Activated naive CD4-positive, alpha-beta T cell treated with anti-CD3 and anti-CD28 coated beads, Interleukin-2, amount 50 U/mL, for 72 hours (primary cell): ENCODE measurements at regions not wholly inside any gene's neighbourhood (a gene's known extent, or its start where the extent isn't known, plus 50 kb on each side); places are given as distances from the start of the nearest gene placed in this dataset.
"Not testable (repeated sequence)": the region's sequence is repeated elsewhere in the genome, so short reads cannot be mapped to it uniquely, and the experiment has no call there.

Experiments
- ATAC-seq, 2 donors: fragments of 150-1000 bp; cut with Tn5 transposase; 2 replicates each; pipeline ENCODE4 v1.10.0; 2021; ENCODE audit warnings: mild to moderate bottlenecking in 2 of 2, moderate library complexity in 2 of 2
- DNase-seq, 2 donors: peaks; one replicate each; pipeline ENCODE4 v3.0.0; 2021 to 2022; ENCODE audit warnings: low spot score in 2 of 2
- H3K27ac Mint-ChIP-seq, 2 donors: one replicate each; pipeline ENCODE4 v1.8.0; 2022; ENCODE audit warnings: mild to moderate bottlenecking in 2 of 2, mixed read lengths in 2 of 2
- H3K36me3 Mint-ChIP-seq, 2 donors: one replicate each; pipeline ENCODE4 v1.8.0; 2022; ENCODE audit warnings: mixed read lengths in 2 of 2
- H3K9me3 Mint-ChIP-seq, 2 donors: one replicate each; pipeline ENCODE4 v1.8.0; 2022; ENCODE audit warnings: mixed read lengths in 2 of 2

DNA sequence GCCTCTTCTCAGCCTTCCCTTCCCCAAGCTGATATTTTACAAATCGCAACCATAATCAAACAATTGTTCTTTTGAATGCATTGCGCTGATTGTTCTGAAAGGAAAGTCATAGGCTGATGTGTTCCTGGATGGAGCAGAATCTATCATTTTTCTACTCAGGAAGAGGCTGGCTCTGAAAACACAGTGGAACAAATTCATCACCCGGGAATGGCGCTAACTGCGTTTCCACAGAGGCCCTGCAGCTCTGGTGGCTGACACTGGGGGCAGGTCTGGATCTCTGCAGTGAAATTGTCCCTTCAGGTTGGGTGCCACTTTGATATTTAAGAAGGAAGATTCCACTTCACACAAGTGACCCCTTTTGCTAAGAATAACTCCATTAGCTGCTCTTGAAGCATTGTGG is 1060.8 kb downstream of the UQCRFS1 start:
- DNase-seq: no peak
- no peak for ATAC-seq
- no peak overlapping the region for H3K27ac Mint-ChIP-seq
- no peaks in the 10 kb centered on the region for H3K36me3 Mint-ChIP-seq
- H3K9me3 Mint-ChIP-seq: peaks cover 8 to 10% of the 10 kb centered on the region in 2 donors

DNA sequence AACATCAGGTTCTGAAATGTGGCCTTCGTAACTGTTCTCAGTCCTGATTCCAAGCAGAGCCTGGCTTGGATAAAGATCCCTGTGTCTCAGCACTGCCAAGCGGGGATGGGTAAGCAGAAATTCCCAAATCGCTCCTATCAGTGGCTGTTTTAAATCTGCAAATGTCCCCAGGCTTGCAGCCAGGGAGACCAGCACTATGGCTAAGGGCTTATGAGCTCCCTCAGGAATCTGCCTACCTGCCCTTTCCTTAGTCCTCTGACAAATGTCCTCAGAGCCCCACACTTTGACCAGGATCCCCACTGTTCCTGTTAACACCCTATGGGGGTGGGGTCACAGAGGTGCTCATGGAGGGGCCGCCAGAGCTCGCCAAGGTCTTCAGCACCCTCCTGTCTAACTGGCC is 1062.8 kb downstream of the UQCRFS1 start:
- no peaks in the 10 kb centered on the region for H3K36me3 Mint-ChIP-seq
- H3K27ac Mint-ChIP-seq: no peak overlapping the region
- DNase-seq (no peak), ATAC-seq (no peak)
- H3K9me3 Mint-ChIP-seq: peaks cover 8 to 11% of the 10 kb centered on the region in 2 donors

DNA sequence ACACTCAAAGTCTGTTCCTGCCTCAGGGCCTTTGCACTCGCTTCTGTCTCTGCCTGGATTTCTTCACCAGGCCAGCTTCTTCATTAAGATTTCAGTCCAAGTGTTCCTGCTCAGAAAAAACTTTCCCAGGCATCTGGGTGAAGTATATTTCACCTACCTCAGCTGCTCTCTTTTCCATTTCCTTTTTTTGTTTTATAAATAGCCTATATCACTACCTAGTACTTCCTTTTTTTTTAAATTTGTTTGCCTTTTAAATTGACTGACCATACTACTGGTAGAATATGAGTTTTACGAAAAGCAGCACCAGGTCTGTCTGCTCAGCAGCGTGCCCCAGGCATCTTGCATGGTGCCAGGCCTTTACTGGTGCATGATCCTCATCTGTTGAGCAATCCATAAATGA is 1064.4 kb downstream of the UQCRFS1 start:
- peaks cover 8 to 15% of the 10 kb centered on the region in 2 donors for H3K9me3 Mint-ChIP-seq
- DNase-seq: no peak
- no peak for ATAC-seq
- no peak overlapping the region for H3K27ac Mint-ChIP-seq
- H3K36me3 Mint-ChIP-seq: no peaks in the 10 kb centered on the region

DNA sequence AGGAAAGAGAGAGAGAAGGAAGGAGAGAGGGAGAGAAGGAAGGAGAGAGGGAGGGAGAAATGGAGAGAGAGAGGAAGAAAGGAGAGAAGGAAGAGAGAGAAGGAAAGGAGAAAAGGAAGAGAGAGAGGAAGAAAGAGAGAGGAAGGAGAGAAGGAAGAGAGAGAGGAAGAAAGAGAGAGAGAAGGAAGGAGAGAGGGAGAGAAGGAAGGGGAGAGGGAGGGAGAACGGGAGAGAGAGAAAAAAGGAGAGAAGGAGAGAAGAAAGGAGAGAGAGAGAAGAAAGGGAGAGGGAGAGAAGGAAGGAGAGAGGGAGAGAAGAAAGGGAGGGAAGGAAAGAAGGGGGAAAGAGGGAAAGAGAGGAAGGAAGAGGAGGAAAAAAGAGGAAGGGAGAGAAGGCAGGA is 1070.7 kb downstream of the UQCRFS1 start:
- DNase-seq: no peak
- Mint-ChIP-seq H3K27ac (no peak overlapping the region), H3K9me3 (peaks cover 13 to 24% of the 10 kb centered on the region in 2 donors), H3K36me3 (peaks cover 4 to 9% of the 10 kb centered on the region in 2 donors)
- ATAC-seq: no peak

DNA sequence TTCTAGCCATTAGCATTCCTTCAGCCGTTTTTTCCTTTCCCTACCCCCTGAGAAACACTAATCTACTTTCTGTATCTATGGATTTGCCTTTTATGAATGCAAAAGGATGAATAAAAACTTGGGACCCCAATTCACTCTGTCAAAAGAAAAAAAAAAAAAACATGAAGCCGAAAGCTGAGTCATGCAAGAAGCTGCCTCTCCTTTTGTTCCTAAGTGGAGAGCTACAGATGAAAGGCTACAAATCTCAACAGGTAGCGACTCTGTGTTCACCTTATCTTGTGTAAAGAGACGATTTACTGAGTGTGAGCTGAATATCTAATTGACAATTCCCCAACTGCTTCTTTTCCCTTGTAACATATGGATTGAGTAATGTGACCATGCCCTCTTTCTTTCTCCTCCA is 1072.8 kb downstream of the UQCRFS1 start:
- H3K27ac Mint-ChIP-seq: no peak overlapping the region
- DNase-seq (no peak), ATAC-seq (no peak)
- peaks cover 4 to 15% of the 10 kb centered on the region in 2 donors for H3K36me3 Mint-ChIP-seq
- H3K9me3 Mint-ChIP-seq: peaks cover 17 to 21% of the 10 kb centered on the region in 2 donors

DNA sequence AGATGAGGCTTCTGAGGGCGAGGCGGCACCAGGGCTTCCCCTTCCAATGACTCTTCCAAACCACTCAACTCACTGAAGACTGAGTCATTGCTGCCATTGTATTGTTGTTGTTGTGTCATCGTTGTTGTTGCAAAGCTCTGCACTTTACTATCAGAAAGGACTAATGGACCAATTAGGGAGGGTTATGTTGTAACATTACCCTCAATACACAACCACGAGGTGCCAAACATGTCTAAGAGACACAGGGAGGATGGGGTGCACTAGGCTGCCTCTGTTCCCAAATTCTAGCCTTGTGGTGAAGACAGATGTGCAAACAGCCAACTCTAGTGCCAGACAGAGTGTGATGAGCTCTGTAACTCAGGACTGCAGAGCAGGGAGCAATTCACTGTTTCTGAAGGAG is 1075.2 kb downstream of the UQCRFS1 start:
- Mint-ChIP-seq H3K36me3 (peaks cover 4 to 15% of the 10 kb centered on the region in 2 donors), H3K27ac (no peak overlapping the region), H3K9me3 (peaks cover 21 to 27% of the 10 kb centered on the region in 2 donors)
- ATAC-seq (no peak), DNase-seq (no peak)

DNA sequence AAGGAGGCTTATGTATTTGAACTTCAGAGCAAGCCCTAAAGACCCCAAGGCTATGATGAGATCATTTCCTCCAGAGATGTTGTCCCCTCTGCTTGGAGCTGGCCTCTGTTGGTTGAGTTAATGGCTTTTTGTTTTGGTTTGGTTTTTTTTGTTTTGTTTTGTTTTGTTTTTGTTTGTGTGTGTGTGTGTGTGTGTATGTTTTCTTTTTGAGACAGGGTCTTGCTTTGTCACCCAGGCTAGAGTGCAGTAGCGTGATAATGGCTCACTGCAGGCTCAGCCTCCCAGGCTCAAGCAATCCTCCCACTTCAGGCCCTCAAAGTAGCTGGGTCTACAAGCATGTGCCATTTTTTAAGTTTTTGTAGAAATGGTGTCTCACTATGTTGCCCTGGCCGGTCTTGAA is 1076.2 kb downstream of the UQCRFS1 start:
- no peak for ATAC-seq
- H3K27ac Mint-ChIP-seq: no peak overlapping the region
- H3K9me3 Mint-ChIP-seq: peaks cover 23 to 28% of the 10 kb centered on the region in 2 donors
- DNase-seq: no peak
- peaks cover 4 to 15% of the 10 kb centered on the region in 2 donors for H3K36me3 Mint-ChIP-seq

DNA sequence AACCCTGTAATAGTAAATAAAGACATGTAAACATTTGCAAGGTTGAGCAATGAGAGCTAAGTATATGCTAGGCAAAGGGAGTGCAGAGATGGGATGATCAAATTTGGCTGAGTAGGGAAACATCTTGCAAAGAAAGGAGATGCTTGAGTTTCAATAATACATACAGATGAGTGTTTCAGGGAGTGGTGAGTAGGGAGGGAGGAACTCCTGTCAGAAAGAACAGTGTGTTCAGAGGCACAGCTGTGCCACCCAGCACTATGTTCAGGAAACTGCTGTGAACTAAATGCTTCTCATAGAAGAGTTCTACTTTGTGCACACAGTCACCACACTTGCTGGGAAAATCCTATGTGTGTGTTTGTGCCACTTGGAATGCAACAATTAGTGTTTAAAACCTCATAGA is 1077.1 kb downstream of the UQCRFS1 start:
- H3K27ac Mint-ChIP-seq: no peak overlapping the region
- H3K36me3 Mint-ChIP-seq: peaks cover 4 to 13% of the 10 kb centered on the region in 2 donors
- ATAC-seq (no peak), DNase-seq (no peak)
- peaks cover 20 to 24% of the 10 kb centered on the region in 2 donors for H3K9me3 Mint-ChIP-seq

DNA sequence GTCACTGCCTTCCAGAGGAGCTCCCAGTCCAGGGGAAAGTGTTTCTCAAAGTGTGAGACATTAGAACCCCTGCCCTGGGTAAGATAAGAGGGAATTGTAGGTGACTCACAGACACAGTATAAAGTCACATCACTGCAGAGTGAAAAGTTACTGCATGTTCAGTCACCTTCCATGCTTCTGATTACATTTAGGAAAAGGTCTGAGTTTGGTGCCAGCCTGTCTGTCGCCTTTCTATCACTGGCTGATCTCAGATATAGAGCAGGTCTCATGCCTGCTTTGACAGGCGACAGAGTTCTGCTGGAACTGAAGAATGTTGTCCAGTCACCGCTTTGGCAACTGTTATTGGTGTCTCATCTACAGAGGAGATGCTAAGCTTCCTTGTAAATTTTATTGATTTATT is 1078.6 kb downstream of the UQCRFS1 start:
- peaks cover 17 to 18% of the 10 kb centered on the region in 2 donors for H3K9me3 Mint-ChIP-seq
- ATAC-seq (no peak), DNase-seq (no peak)
- H3K27ac Mint-ChIP-seq: no peak overlapping the region
- H3K36me3 Mint-ChIP-seq: peaks cover 4 to 10% of the 10 kb centered on the region in 2 donors

DNA sequence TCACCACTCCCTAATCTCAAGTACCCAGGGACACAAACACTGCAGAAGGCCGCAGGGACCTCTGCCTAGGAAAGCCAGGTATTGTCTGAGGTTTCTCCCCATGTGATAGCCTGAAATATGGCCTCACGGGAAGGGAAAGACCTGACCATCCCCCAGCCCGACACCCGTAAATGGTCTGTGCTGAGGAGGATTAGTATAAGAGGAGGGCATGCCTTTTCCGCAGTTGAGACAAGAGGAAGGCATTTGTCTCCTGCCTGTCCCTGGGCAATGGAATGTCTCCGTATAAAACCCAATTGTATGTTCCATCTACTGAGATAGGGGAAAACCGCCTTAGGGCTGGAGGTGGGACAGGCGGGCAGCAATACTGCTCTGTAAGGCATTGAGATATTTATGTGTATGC is 1082.1 kb downstream of the UQCRFS1 start:
- not testable (repeated sequence) for H3K36me3 Mint-ChIP-seq, ATAC-seq
- H3K9me3 Mint-ChIP-seq: peaks cover 17 to 21% of the 10 kb centered on the region in 2 donors

DNA sequence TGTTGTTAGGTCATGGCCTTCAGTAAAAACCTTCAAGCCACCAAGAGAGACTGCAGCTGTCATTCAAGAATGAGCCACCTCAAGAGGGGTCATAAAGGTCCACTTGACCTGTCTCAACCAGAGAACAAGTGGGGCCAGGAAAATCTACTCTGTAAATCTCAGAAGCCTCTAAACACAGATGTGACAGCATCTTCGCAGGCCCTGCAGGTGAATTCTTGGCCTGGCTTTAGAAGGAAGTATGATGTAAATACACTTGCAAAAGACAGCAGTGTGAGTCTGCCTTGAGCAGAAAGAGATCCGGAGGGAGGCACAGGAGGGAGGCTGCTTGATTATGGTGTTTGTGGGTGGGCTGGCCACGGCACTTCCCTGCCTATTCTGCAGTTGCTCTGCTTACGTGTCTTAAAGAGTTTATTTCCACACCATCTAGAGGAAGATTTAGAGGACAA is 1082.9 kb downstream of the UQCRFS1 start:
- no peak overlapping the region for H3K27ac Mint-ChIP-seq
- ATAC-seq (no peak), DNase-seq (no peak)
- H3K36me3 Mint-ChIP-seq: no peaks in the 10 kb centered on the region
- peaks cover 12 to 14% of the 10 kb centered on the region in 2 donors for H3K9me3 Mint-ChIP-seq

More for the DNA sequence above, 1082.1 kb downstream of the UQCRFS1 start:
- not testable (repeated sequence) for DNase-seq, H3K27ac Mint-ChIP-seq

DNA sequence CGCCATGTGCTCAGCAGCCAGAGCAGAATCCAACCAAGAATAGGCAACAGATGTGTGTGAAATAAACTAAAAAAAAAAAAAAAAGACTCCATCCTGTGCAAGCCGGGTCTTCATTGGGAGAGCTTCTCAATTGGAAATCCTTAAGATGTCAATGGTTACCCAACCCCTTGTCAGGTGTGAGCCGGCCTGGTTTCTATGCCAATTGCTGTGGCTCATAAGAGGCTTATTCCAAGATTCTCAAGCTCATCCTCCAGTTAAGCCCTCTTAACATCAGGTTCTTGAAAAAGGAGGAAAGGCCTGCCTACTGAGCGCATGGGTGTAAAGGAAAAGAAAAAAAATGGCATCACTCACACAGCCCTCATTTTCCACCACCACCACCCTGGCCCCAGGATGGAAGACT is 1084.6 kb downstream of the UQCRFS1 start:
- Mint-ChIP-seq H3K36me3 (no peaks in the 10 kb centered on the region), H3K9me3 (peaks cover 13 to 18% of the 10 kb centered on the region in 2 donors), H3K27ac (no peak overlapping the region)
- ATAC-seq (no peak), DNase-seq (no peak)

DNA sequence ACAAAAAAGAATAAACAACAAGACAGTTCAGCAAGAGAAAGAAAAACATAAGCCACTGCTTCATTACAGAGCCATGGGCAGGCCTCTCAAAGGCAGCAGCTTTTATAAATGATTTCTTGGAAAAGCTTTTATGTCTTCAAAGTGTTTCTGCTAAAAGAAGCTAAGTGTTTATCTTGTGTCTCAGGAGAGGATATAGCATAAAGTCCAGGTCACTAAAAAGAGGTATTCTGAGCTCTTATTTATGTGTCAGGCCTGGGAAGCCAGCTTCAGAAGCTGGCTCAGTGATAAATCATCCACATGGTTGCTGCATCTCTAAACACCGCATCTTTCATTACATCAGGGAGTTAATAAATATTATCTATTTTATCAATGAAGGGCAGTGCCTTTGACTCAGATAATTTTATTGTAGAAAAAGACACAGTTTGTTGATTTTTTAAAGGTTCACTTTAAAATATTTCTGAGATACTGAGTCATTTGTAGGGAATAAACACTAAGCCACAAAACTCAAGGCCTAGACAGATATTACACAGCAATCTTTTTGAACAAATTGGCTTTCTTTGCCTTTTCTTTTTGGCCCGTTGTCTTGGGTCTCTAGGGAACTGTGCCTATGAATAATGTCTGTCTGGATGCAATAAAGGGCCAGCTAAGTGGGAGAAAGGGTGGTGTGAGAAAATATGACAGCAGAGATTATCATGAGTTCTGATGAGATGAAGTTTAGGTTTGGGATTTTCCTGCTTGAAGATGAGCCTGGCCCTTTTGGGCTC is 1086.6 kb downstream of the UQCRFS1 start:
- no peak for ATAC-seq
- H3K36me3 Mint-ChIP-seq: no peaks in the 10 kb centered on the region
- H3K9me3 Mint-ChIP-seq: peaks cover 8 to 13% of the 10 kb centered on the region in 2 donors
- no peak overlapping the region for H3K27ac Mint-ChIP-seq
- DNase-seq: no peak

DNA sequence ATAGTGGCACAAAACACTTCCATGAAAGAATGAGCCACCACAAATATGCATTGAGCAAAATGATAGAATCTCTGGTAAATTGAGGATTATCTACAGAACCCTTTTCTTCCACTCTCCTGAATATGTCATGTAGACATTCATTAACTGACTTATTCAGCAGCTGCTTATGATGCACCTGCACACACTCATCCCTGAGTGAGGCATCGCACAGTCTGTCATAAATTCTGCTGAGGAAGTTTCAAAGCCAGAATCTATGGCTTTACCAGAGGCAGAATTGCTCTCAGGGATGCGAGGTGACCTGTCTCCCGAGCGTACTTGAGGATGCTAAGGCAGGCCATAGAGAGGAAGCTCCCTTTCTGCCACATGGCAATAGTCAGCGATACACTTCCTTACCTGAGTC is 1090.2 kb downstream of the UQCRFS1 start:
- ATAC-seq (no peak), DNase-seq (no peak)
- Mint-ChIP-seq H3K9me3 (peaks cover 5 to 9% of the 10 kb centered on the region in 2 donors), H3K27ac (no peak overlapping the region), H3K36me3 (no peaks in the 10 kb centered on the region)

DNA sequence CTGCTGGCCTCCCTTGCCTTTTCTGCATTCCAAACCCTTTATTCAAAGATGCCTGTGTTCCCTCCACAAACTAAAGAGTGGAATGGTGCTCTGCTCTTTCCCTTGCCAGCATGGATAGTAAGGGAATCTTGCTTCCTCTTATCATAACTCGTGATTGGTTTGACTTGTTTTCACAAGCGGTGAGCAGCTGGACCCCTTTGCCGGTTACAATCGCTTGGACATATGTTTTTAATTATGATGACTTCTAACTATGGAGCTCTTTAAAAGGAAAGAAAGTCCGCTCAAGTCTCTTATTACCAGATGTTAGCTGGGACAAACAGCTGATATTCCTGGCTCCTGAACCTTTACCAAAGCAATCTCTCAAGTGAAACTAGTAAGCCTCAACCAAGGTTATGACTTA is 1094.7 kb downstream of the UQCRFS1 start:
- DNase-seq (no peak), ATAC-seq (no peak)
- Mint-ChIP-seq H3K36me3 (peaks cover 0 to 12% of the 10 kb centered on the region in 2 donors), H3K27ac (no peak overlapping the region), H3K9me3 (peaks cover 10 to 30% of the 10 kb centered on the region in 2 donors)

DNA sequence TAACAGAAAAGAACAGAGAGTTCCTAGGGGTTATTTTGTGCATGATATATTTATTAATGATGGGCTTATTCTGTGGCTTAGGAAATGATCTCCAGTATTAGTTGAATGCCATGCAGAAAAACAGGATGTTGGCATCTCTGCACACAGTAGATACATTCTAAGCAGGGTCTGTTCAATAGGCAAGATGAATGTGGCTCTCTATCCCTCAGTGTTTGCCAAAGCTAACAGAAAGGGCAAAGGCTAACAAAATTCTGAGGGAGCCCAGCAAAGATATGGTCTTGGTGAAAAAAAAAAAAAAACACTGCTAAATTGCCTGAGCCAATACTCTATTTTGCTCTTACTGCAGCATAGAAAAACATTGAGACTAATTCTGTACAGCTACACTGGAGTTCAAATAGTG is 1095.8 kb downstream of the UQCRFS1 start:
- H3K9me3 Mint-ChIP-seq: peaks cover 11 to 31% of the 10 kb centered on the region in 2 donors
- peaks cover 0 to 12% of the 10 kb centered on the region in 2 donors for H3K36me3 Mint-ChIP-seq
- ATAC-seq (no peak), DNase-seq (no peak)
- no peak overlapping the region for H3K27ac Mint-ChIP-seq

DNA sequence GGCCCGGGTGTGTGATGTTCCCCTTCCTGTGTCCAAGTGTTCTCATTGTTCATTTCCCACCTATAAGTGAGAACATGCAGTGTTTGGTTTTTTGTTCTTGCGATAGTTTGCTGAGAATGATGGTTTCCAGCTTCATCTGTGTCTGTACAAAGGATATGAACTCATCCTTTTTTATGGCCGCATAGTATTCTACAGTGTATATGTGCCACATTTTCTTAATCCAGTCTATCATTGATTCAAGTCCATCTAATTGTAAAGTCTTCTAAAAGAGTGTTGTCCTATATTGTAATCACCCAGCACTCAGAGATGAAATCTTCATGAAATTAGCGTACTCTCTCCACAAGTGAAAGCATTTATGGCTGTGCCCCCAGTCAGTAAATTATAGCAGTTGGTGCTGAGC is 1096.6 kb downstream of the UQCRFS1 start:
- not testable (repeated sequence) for DNase-seq

DNA sequence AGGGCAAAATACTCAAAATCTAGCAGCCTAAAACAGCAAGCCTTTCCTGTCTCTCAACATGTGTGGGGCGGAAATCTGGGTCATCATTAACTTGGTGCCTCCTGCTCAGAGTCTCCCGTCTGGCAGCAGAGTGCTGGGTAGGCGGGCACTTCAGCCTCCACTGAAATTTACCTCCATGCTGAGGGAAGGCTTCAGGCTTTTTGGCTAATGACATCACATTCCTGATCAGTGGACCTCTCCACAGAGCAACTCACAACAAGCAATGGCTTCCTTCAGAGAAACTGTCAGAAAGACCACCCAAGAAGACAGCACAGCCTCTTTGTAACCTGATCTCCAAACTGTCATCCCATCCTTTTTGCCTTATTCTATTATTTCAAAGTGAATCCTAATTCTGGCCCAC is 1109.0 kb downstream of the UQCRFS1 start:
- no peak overlapping the region for H3K27ac Mint-ChIP-seq
- DNase-seq (no peak), ATAC-seq (no peak)
- H3K9me3 Mint-ChIP-seq: peaks cover 8 to 11% of the 10 kb centered on the region in 2 donors
- H3K36me3 Mint-ChIP-seq: no peaks in the 10 kb centered on the region

More for the DNA sequence above, 1096.6 kb downstream of the UQCRFS1 start:
- ATAC-seq, H3K27ac Mint-ChIP-seq: not testable (repeated sequence)
- Mint-ChIP-seq H3K36me3 (peaks cover 4 to 12% of the 10 kb centered on the region in 2 donors), H3K9me3 (peaks cover 11 to 36% of the 10 kb centered on the region in 2 donors)
